Esophagus squamous epithelium (tissue), 5 donors: ENCODE measurements at regions not wholly inside any gene's neighbourhood (a gene's known extent, or its start where the extent isn't known, plus 50 kb on each side); places are given as distances from the start of the nearest gene placed in this dataset.

ENCODE experiments used
- DNase-seq: peaks from one replicate; lab custom pipeline; 2025; lab: John Stamatoyannopoulos, UW
- H3K27ac ChIP-seq, 4 donors: fragments of 200-600 bp; sonication (generic); one replicate each; pipeline ENCODE4 v1.5.1; 2016 to 2019; ENCODE audit warnings: mild to moderate bottlenecking in 1 of 4
- H3K27me3 ChIP-seq, 4 donors: fragments of 200-600 bp; sonication (generic); 1 replicate in 3 of 4; 2 replicates in 1 of 4; pipeline versions ENCODE4 v1.5.1 to v1.6.0; 2017 to 2021; ENCODE audit warnings: antibody characterized with exemption in 1 of 4
- H3K36me3 ChIP-seq, 3 donors: fragments of 200-600 bp; sonication (generic); one replicate each; pipeline ENCODE4 v1.5.1; 2016 to 2019
- H3K4me1 ChIP-seq, 3 donors: fragments of 200-600 bp; sonication (generic); one replicate each; pipeline ENCODE4 v1.5.1; 2017 to 2019
- H3K4me3 ChIP-seq, 4 donors: fragments of 200-600 bp; sonication (generic); 1 replicate in 3 of 4; 2 replicates in 1 of 4; pipeline ENCODE4 v1.5.1; 2016 to 2019; ENCODE audit warnings: mild to moderate bottlenecking in 2 of 4, moderate library complexity in 1 of 4
- H3K9me3 ChIP-seq, 3 donors: fragments of 200-600 bp; sonication (generic); one replicate each; pipeline ENCODE4 v1.5.1; 2016 to 2019
- POLR2A ChIP-seq, 4 donors: fragments of 450-650 bp; IDR thresholded peaks; one replicate each; pipeline ENCODE4 v1.6.1; 2017; ENCODE audit warnings: antibody characterized with exemption in 4 of 4, mild to moderate bottlenecking in 4 of 4, moderate library complexity in 3 of 4
- WGBS, 2 donors: methylation state at CpG; one replicate each; pipeline ENCODE4 v1.1.5; 2018; 5-methylcytosine and 5-hydroxymethylcytosine counted together
- intact Hi-C: fragments of 100-400 bp; cut with DNase I; formaldehyde crosslinking; loops from one replicate; pipeline ENCODE4 v1.15.0; 2022
- TF ChIP-seq, protein P1 (sequence below), 6 experiments: fragments of 450-650 bp in 4 of 6; fragments of 200-600 bp in 2 of 6; sonication (generic) in 2 of 6; IDR thresholded peaks; one replicate each; pipeline ENCODE4 v1.5.1; 2016 to 2019; ENCODE audit warnings: antibody characterized with exemption in 6 of 6, mild to moderate bottlenecking in 4 of 6, moderate library complexity in 4 of 6
- donor health status: DM: yes; HTN: yes; CAD: no.

DNA sequence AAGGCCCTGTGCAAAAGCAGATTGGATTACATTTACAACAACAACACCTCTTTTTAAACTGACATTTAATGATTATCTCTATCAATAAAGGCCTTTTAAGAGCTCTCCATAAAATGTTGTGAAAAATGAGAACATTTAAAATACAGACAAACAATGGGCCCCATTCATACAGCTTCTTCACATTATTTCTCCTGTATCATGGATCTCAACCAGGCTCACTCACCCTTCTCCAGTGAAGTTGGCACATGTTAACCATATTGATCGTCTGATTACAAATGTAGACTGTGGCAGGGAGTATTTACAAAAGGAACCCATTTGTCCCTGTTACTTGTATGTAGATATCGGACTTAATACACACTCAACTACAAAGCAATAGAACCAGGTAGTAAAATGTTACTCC is 220.2 kb upstream of the BTG1 start:
- H3K9me3 ChIP-seq, result no peaks in the 10 kb centered on the region
- H3K27ac ChIP-seq, result no peak overlapping the region
- no peak overlapping the region for H3K4me3 ChIP-seq
- no peaks in the 10 kb centered on the region for H3K27me3 ChIP-seq
- no peak for DNase-seq
- no peak for TF ChIP-seq POLR2A (IDR thresholded peaks at IDR 0.05)
- TF ChIP-seq, protein P1, sequence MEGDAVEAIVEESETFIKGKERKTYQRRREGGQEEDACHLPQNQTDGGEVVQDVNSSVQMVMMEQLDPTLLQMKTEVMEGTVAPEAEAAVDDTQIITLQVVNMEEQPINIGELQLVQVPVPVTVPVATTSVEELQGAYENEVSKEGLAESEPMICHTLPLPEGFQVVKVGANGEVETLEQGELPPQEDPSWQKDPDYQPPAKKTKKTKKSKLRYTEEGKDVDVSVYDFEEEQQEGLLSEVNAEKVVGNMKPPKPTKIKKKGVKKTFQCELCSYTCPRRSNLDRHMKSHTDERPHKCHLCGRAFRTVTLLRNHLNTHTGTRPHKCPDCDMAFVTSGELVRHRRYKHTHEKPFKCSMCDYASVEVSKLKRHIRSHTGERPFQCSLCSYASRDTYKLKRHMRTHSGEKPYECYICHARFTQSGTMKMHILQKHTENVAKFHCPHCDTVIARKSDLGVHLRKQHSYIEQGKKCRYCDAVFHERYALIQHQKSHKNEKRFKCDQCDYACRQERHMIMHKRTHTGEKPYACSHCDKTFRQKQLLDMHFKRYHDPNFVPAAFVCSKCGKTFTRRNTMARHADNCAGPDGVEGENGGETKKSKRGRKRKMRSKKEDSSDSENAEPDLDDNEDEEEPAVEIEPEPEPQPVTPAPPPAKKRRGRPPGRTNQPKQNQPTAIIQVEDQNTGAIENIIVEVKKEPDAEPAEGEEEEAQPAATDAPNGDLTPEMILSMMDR (IDR thresholded peaks at IDR 0.05), result no peak
- H3K4me1 ChIP-seq, result peaks cover 0 to 13% (median 4%) of the 10 kb centered on the region in 3 donors
- whole genome bisulfite sequencing, 2 donors, result 91 to 92% methylated on average over 2 of the region's 2 CpGs
- intact Hi-C loops, result no loop called here
- no peaks in the 10 kb centered on the region for H3K36me3 ChIP-seq

GRCh38 chr12:92365333-92365732 is 219.7 kb upstream of the BTG1 start:
- 100% methylated on average over 1 of the region's 1 CpG for WGBS, 2 donors
- Histone ChIP-seq H3K36me3 (no peaks in the 10 kb centered on the region), H3K9me3 (no peaks in the 10 kb centered on the region), H3K4me1 (peaks cover 0 to 13% (median 4%) of the 10 kb centered on the region in 3 donors), H3K27ac (no peak overlapping the region), H3K27me3 (no peaks in the 10 kb centered on the region), H3K4me3 (no peak overlapping the region)
- TF ChIP-seq, protein P1 (IDR thresholded peaks at IDR 0.05), result no peak
- no peak for TF ChIP-seq POLR2A (IDR thresholded peaks at IDR 0.05)
- intact Hi-C loops, result no loop called here
- DNase-seq, result no peak

GRCh38 chr12:92363295-92364146 is 217.9 kb upstream of the BTG1 start:
- WGBS, 2 donors, result 49 to 56% methylated on average over 10 of the region's 11 CpGs
- peak overlapping the region; percentile 14 to 53 (median 42) for H3K27ac ChIP-seq
- no peaks in the 10 kb centered on the region for H3K36me3 ChIP-seq
- no peaks in the 10 kb centered on the region for H3K9me3 ChIP-seq
- intact Hi-C loops, result no loop called here
- no peaks in the 10 kb centered on the region for H3K27me3 ChIP-seq
- no peak for DNase-seq
- H3K4me3 ChIP-seq, result peak overlapping the region in 3 of 4 donors; percentile 9 to 51 (median 16)
- peaks cover 0 to 13% (median 0%) of the 10 kb centered on the region in 3 donors for H3K4me1 ChIP-seq
- TF ChIP-seq POLR2A (IDR thresholded peaks at IDR 0.05), result peak in 1 of 4 donors; percentile 49
- TF ChIP-seq, protein P1 (IDR thresholded peaks at IDR 0.05), result no peak

DNA sequence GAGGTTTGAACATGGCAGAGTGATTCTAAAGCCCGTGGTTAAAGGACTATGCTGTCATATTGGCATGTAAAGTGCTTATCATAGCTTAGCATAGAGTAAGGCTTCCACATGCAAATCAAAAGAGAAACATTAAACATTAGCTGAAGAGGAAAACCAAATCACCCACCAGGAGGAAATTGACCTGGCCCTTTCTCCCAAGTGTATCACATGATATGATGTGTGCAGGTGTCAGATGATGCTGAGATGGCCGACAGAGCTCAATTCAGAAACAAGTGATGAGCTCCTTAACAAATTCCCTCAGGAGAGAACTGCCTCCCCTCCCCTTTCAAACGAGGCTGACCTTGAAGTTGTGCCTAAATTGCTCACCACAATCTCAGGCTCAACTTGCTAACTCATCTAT is 217.1 kb upstream of the BTG1 start:
- 60 to 70% methylated on average over 3 of the region's 3 CpGs for WGBS, 2 donors
- intact Hi-C loops, result no loop called here
- peak overlapping the region in 1 of 4 donors; percentile 51 for H3K4me3 ChIP-seq

DNA sequence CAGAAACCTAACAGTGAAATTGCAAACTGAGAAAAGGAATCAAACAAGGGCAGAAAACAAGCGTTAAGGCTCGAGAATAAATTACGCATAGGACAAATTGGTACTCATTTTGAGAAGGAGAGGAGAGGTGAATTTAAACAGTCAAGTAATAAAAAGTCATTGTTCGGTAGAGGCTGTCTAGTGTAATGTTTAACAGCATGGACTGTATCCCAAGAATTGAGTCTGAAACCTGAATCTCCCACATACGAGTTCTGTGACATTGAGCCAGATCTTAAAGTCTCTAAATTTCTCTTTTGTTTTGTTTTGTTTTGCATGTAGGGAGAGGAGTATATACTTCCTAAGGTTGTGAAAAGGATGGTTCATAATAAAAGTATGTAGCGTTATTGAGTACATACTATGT is 216.5 kb upstream of the BTG1 start:
- WGBS, 2 donors, result 78 to 81% methylated on average over 6 of the region's 6 CpGs
- TF ChIP-seq, protein P1 (IDR thresholded peaks at IDR 0.05), result no peak
- no peak for TF ChIP-seq POLR2A (IDR thresholded peaks at IDR 0.05)
- H3K9me3 ChIP-seq, result no peaks in the 10 kb centered on the region
- DNase-seq, result no peak
- intact Hi-C loops, result no loop called here
- no peaks in the 10 kb centered on the region for H3K36me3 ChIP-seq
- H3K4me1 ChIP-seq, result peaks cover 0 to 13% (median 0%) of the 10 kb centered on the region in 3 donors
- no peak overlapping the region for H3K4me3 ChIP-seq
- no peaks in the 10 kb centered on the region for H3K27me3 ChIP-seq
- no peak overlapping the region for H3K27ac ChIP-seq

More for the DNA sequence above, 217.1 kb upstream of the BTG1 start:
- H3K4me1 ChIP-seq, result peaks cover 0 to 13% (median 0%) of the 10 kb centered on the region in 3 donors
- H3K27me3 ChIP-seq, result no peaks in the 10 kb centered on the region
- H3K9me3 ChIP-seq, result no peaks in the 10 kb centered on the region
- no peak for DNase-seq
- peak overlapping the region in 2 of 4 donors; percentile 42 to 53 for H3K27ac ChIP-seq
- H3K36me3 ChIP-seq, result no peaks in the 10 kb centered on the region
- TF ChIP-seq, protein P1 (IDR thresholded peaks at IDR 0.05), result no peak
- TF ChIP-seq POLR2A (IDR thresholded peaks at IDR 0.05), result peak in 1 of 4 donors; percentile 19
